GM21367 (cell line): ENCODE measurements at regions not wholly inside any gene's neighbourhood (a gene's known extent, or its start where the extent isn't known, plus 50 kb on each side); places are given as distances from the start of the nearest gene placed in this dataset.

Source experiments
- ATAC-seq: cut with Tn5 transposase; IDR thresholded peaks from one replicate; pipeline ENCODE4 v1.9.1; 2021; ENCODE audit not compliant: unreplicated experiment

- ATAC-seq: no peak
Measured at GRCh38 chr12:18207266-18207665, 54.1 kb upstream of the PIK3C2G start.

GRCh38 chr12:18206198-18206597 lies 55.1 kb upstream of the PIK3C2G start:
- peak; percentile 65 for ATAC-seq

- ATAC-seq: no peak
Measured at GRCh38 chr12:18204053-18204452, 57.3 kb upstream of the PIK3C2G start.

- no peak for ATAC-seq
Measured at GRCh38 chr12:18192119-18192518, 69.2 kb upstream of the PIK3C2G start.

- ATAC-seq: no peak
Measured at GRCh38 chr12:18183141-18183540, 78.2 kb upstream of the PIK3C2G start.

GRCh38 chr12:18171571-18171970 lies 81.6 kb upstream of the RERGL start:
- no peak for ATAC-seq

GRCh38 chr12:18168016-18168415 lies 78.0 kb upstream of the RERGL start:
- ATAC-seq: no peak

- peak; percentile 17 for ATAC-seq
Measured at GRCh38 chr12:18165889-18166288, 75.9 kb upstream of the RERGL start.

- peak; percentile 99 for ATAC-seq
Measured at GRCh38 chr12:18165422-18165871, 75.5 kb upstream of the RERGL start.

- ATAC-seq: no peak
Measured at GRCh38 chr12:18160901-18161300, 70.9 kb upstream of the RERGL start.

- peak; percentile 70 for ATAC-seq
Measured at GRCh38 chr12:18158774-18159557, 69.0 kb upstream of the RERGL start.

GRCh38 chr12:18153826-18154225 lies 63.8 kb upstream of the RERGL start:
- ATAC-seq: no peak

GRCh38 chr12:18151036-18151435 lies 61.0 kb upstream of the RERGL start:
- no peak for ATAC-seq

GRCh38 chr12:18148961-18149360 lies 59.0 kb upstream of the RERGL start:
- ATAC-seq: no peak

- ATAC-seq: no peak
Measured at GRCh38 chr12:18146363-18146762, 56.4 kb upstream of the RERGL start.

- ATAC-seq: no peak
Measured at GRCh38 chr12:18145924-18146323, 55.9 kb upstream of the RERGL start.

GRCh38 chr12:18141048-18141982 lies 51.3 kb upstream of the RERGL start:
- no peak for ATAC-seq

GRCh38 chr12:18139989-18140596 lies 50.1 kb upstream of the RERGL start:
- peak; percentile 58 for ATAC-seq
